MV-4-11 (cell line): ENCODE measurements at regions not wholly inside any gene's neighbourhood (a gene's known extent, or its start where the extent isn't known, plus 50 kb on each side); places are given as distances from the start of the nearest gene placed in this dataset.

Source experiments
- DNase-seq: peaks from one replicate; lab custom pipeline; 2025; lab: John Stamatoyannopoulos, UW

GRCh38 chr20:50313827-50314677 lies 123.4 kb downstream of the CEBPB start:
- no peak for DNase-seq

GRCh38 chr20:50314678-50315335 lies 124.2 kb downstream of the CEBPB start:
- no peak for DNase-seq

GRCh38 chr20:50315586-50316551 lies 125.2 kb downstream of the CEBPB start:
- no peak for DNase-seq

GRCh38 chr20:50317116-50317515 lies 126.5 kb downstream of the CEBPB start:
- DNase-seq, result no peak

- peak; percentile 64 for DNase-seq
Measured at GRCh38 chr20:50317609-50318008, 127.0 kb downstream of the CEBPB start.

- peak; percentile 33 for DNase-seq
Measured at GRCh38 chr20:50318710-50319109, 128.1 kb downstream of the CEBPB start.

- DNase-seq, result no peak
Measured at GRCh38 chr20:50320005-50320900, 129.6 kb downstream of the CEBPB start.

GRCh38 chr20:50320901-50321796 lies 130.5 kb downstream of the CEBPB start:
- peak; percentile 62 for DNase-seq

- DNase-seq, result no peak
Measured at GRCh38 chr20:50321797-50322480, 131.3 kb downstream of the CEBPB start.

- DNase-seq, result no peak
Measured at GRCh38 chr20:50322703-50323131, 132.1 kb downstream of the CEBPB start.

- no peak for DNase-seq
Measured at GRCh38 chr20:50323209-50323608, 132.6 kb downstream of the CEBPB start.

- DNase-seq, result peak; percentile 53
Measured at GRCh38 chr20:50323777-50324775, 133.4 kb downstream of the CEBPB start.

GRCh38 chr20:50325215-50325614 lies 134.6 kb downstream of the CEBPB start:
- DNase-seq, result no peak

- DNase-seq, result no peak
Measured at GRCh38 chr20:50325651-50326050, 135.0 kb downstream of the CEBPB start.

- no peak for DNase-seq
Measured at GRCh38 chr20:50327666-50328065, 137.0 kb downstream of the CEBPB start.

- DNase-seq, result no peak
Measured at GRCh38 chr20:50328222-50328979, 137.8 kb downstream of the CEBPB start.
